Omental fat pad (tissue), 3 donors: ENCODE measurements at regions not wholly inside any gene's neighbourhood (a gene's known extent, or its start where the extent isn't known, plus 50 kb on each side); places are given as distances from the start of the nearest gene placed in this dataset.

ENCODE experiments used
- ATAC-seq: fragments of 150-250 bp; one replicate; pipeline ENCODE4 v1.9.1; 2016; ENCODE audit warnings: mild to moderate bottlenecking, moderate library complexity; ENCODE audit not compliant: low FRiP score
- DNase-seq: peaks from one replicate; pipeline ENCODE4 v3.0.0-alpha.2; 2019; ENCODE audit warnings: low spot score
- TF ChIP-seq, protein P1 (sequence below), 3 donors: fragments of 450-650 bp; IDR thresholded peaks; one replicate each; pipeline ENCODE4 v1.5.1; 2016 to 2017; ENCODE audit warnings: antibody characterized with exemption in 3 of 3, mild to moderate bottlenecking in 3 of 3, moderate library complexity in 2 of 3

DNA sequence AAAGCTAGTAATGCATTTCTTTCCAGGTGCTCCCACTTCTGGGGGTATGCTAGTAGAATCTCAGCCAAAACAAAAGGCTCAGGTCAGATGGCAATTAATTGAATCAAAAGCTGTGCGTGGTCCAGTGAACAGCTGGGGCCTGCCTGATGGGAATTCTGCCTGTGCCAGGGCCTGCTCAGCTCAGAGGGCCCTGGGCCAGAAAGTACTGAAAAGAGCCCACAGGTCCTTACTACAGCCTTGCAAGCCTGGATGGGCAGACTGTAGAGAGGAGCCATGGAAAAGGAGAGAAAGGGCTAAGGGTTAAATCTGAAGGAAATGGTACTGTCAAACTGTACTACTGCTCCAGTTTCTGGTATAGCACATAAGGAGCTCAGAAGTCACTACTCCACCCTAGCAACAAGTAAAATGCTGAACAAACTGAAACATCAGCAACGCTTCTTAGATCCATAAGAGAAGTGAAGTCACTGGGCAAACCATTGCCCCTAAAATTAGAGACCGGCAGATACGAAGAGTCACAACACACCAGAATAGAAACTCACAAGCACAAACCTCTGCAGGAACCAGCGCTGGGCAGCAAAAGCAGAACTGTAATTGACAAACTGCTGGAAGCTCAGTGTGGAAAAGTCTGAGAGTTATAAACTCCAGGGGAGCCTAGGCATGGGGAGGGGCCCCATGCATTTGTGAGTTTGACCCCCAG lies 121.1 kb upstream of the SYT6 start:
- TF ChIP-seq, protein P1, sequence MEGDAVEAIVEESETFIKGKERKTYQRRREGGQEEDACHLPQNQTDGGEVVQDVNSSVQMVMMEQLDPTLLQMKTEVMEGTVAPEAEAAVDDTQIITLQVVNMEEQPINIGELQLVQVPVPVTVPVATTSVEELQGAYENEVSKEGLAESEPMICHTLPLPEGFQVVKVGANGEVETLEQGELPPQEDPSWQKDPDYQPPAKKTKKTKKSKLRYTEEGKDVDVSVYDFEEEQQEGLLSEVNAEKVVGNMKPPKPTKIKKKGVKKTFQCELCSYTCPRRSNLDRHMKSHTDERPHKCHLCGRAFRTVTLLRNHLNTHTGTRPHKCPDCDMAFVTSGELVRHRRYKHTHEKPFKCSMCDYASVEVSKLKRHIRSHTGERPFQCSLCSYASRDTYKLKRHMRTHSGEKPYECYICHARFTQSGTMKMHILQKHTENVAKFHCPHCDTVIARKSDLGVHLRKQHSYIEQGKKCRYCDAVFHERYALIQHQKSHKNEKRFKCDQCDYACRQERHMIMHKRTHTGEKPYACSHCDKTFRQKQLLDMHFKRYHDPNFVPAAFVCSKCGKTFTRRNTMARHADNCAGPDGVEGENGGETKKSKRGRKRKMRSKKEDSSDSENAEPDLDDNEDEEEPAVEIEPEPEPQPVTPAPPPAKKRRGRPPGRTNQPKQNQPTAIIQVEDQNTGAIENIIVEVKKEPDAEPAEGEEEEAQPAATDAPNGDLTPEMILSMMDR (IDR thresholded peaks at IDR 0.05) = no peak
- ATAC-seq = no peak
- no peak for DNase-seq

- TF ChIP-seq, protein P1 (IDR thresholded peaks at IDR 0.05) = no peak
- ATAC-seq (no peak), DNase-seq (no peak)
Observed at GRCh38 chr1:114272593-114272992, 118.9 kb upstream of the SYT6 start.

DNA sequence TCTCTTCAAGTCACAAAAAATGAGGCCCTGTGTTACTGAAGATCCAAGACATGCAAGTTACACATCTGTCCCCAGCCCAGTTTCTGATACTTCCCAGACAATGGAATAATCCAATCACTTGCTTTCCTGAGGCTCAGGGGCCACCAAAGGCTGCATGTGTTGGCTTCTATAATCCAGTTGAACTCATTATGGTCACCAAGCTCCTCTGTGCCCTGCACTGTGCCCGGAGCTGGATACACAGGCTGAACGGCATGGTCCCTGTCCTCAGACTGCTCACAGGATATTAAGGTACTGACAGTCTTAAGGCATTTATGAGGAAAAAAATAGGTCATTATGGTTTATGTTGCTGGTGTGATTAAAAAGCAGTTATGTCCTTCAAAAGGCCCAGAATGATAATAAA lies 117.0 kb upstream of the SYT6 start:
- ATAC-seq = no peak
- DNase-seq = no peak
- TF ChIP-seq, protein P1 (IDR thresholded peaks at IDR 0.05) = no peak

- ATAC-seq = no peak
- TF ChIP-seq, protein P1 (IDR thresholded peaks at IDR 0.05) = no peak
- no peak for DNase-seq
Observed at GRCh38 chr1:114270282-114270681, 116.6 kb upstream of the SYT6 start.

- TF ChIP-seq, protein P1 (IDR thresholded peaks at IDR 0.05) = no peak
- ATAC-seq (no peak), DNase-seq (no peak)
Observed at GRCh38 chr1:114269539-114269938, 115.9 kb upstream of the SYT6 start.

- no peak for ATAC-seq
- DNase-seq = no peak
- TF ChIP-seq, protein P1 (IDR thresholded peaks at IDR 0.05) = no peak
Observed at GRCh38 chr1:114263343-114263742, 109.7 kb upstream of the SYT6 start.

DNA sequence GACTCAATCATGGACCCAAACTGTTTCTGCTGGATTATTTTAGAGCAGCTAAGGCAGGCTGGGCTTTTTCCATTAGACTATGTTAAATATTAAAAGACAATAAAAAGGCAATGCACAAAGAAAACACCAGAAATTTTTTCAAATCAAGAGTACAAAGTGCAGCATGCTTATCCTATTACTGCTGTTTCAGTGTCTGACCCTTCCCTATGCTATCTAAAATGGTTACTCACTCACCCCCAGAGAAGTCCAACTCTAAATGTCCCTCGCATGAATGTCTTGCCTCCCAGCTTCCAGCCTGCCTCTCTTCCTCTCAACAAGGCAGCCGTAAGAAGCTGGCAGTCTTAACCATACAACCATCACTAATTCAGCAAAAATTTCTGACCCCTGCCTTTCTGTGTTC lies 108.7 kb upstream of the SYT6 start:
- DNase-seq (no peak), ATAC-seq (no peak)
- TF ChIP-seq, protein P1 (IDR thresholded peaks at IDR 0.05) = no peak
